Activated naive CD4-positive, alpha-beta T cell treated with anti-CD3 and anti-CD28 coated beads, Interleukin-2, amount 10 ng/mL, durations not matched to agents 7 days and 5 days (primary cell): ENCODE measurements at regions not wholly inside any gene's neighbourhood (a gene's known extent, or its start where the extent isn't known, plus 50 kb on each side); places are given as distances from the start of the nearest gene placed in this dataset.
"Not testable (repeated sequence)": the region's sequence is repeated elsewhere in the genome, so short reads cannot be mapped to it uniquely, and the experiment has no call there.

Experiments used
- CTCF ChIA-PET: fragments of 350-600 bp; sonication (Branson Sonifier 250); formaldehyde crosslinking; loops from one replicate; lab custom pipeline; 2021; ENCODE audit warnings: antibody characterized with exemption; lab: Charles Lee
- DNase-seq: peaks from one replicate; pipeline ENCODE4 v3.0.0-alpha.2; 2020
- H3K27ac Mint-ChIP-seq: one replicate; pipeline ENCODE4 v1.8.0; 2021; ENCODE audit warnings: mild to moderate bottlenecking, moderate library complexity, mixed read lengths
- H3K27me3 Mint-ChIP-seq: one replicate; pipeline ENCODE4 v1.8.0; 2021; ENCODE audit warnings: mild to moderate bottlenecking, mixed read lengths
- H3K36me3 Mint-ChIP-seq: one replicate; pipeline ENCODE4 v1.8.0; 2021; ENCODE audit warnings: mixed read lengths
- H3K4me1 Mint-ChIP-seq: one replicate; pipeline ENCODE4 v1.8.0; 2021; ENCODE audit warnings: mixed read lengths
- H3K4me3 Mint-ChIP-seq: one replicate; pipeline ENCODE4 v1.8.0; 2021; ENCODE audit warnings: mild to moderate bottlenecking, moderate library complexity, mixed read lengths
- H3K9me3 Mint-ChIP-seq: one replicate; pipeline ENCODE4 v1.8.0; 2021; ENCODE audit warnings: mixed read lengths

GRCh38 chr2:14039134-14039533, 593.4 kb upstream of the LRATD1 start:
- Mint-ChIP-seq H3K4me1 (no peaks in the 10 kb centered on the region), H3K4me3 (no peak overlapping the region), H3K36me3 (no peaks in the 10 kb centered on the region), H3K27me3 (no peaks in the 10 kb centered on the region), H3K27ac (no peak overlapping the region), H3K9me3 (peaks cover 10% of the 10 kb centered on the region)
- no peak for DNase-seq
- CTCF ChIA-PET = no interaction called here

- no peaks in the 10 kb centered on the region for H3K27me3 Mint-ChIP-seq
- no peak overlapping the region for H3K27ac Mint-ChIP-seq
- DNase-seq = no peak
- H3K36me3 Mint-ChIP-seq = no peaks in the 10 kb centered on the region
- H3K4me3 Mint-ChIP-seq = no peak overlapping the region
- CTCF ChIA-PET = no interaction called here
- H3K9me3 Mint-ChIP-seq = peaks cover 6% of the 10 kb centered on the region
- no peaks in the 10 kb centered on the region for H3K4me1 Mint-ChIP-seq
Observed at GRCh38 chr2:14047491-14047890, 585.0 kb upstream of the LRATD1 start.

- Mint-ChIP-seq H3K27ac (no peak overlapping the region), H3K36me3 (no peaks in the 10 kb centered on the region), H3K27me3 (no peaks in the 10 kb centered on the region), H3K4me1 (no peaks in the 10 kb centered on the region), H3K4me3 (no peak overlapping the region), H3K9me3 (peaks cover 6% of the 10 kb centered on the region)
- CTCF ChIA-PET = no interaction called here
- no peak for DNase-seq
Observed at GRCh38 chr2:14051401-14051800, 581.1 kb upstream of the LRATD1 start.

DNA sequence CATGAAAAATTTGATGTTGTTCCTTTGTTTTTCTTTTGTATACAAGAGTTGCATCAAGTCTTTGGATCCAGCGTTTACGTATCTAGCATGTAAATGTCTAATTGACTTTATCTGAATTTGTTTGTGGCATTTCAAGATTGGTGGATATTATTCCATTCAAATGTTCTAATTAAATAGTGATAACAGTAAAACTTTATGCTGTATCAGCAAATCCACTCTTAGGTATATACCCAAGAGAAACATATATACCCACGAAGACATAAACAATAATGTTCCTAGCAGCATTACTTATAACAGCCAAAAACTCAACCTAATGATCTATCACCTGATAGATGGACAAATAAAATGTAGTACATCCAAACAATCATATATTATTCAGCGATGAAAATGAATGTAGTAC, 579.4 kb upstream of the LRATD1 start:
- no peak overlapping the region for H3K4me3 Mint-ChIP-seq
- no peaks in the 10 kb centered on the region for H3K4me1 Mint-ChIP-seq
- H3K36me3 Mint-ChIP-seq = no peaks in the 10 kb centered on the region
- CTCF ChIA-PET = no interaction called here
- H3K27ac Mint-ChIP-seq = no peak overlapping the region
- peaks cover 4% of the 10 kb centered on the region for H3K9me3 Mint-ChIP-seq
- no peak for DNase-seq
- H3K27me3 Mint-ChIP-seq = no peaks in the 10 kb centered on the region

GRCh38 chr2:14064346-14064745, 568.2 kb upstream of the LRATD1 start:
- Mint-ChIP-seq H3K27me3 (no peaks in the 10 kb centered on the region), H3K36me3 (no peaks in the 10 kb centered on the region), H3K27ac (no peak overlapping the region), H3K9me3 (peaks cover 2% of the 10 kb centered on the region), H3K4me1 (no peaks in the 10 kb centered on the region), H3K4me3 (no peak overlapping the region)
- DNase-seq = no peak
- CTCF ChIA-PET = no interaction called here

- DNase-seq = no peak
- CTCF ChIA-PET = no interaction called here
- Mint-ChIP-seq H3K27me3 (no peaks in the 10 kb centered on the region), H3K36me3 (no peaks in the 10 kb centered on the region), H3K27ac (no peak overlapping the region), H3K9me3 (peaks cover 4% of the 10 kb centered on the region), H3K4me3 (no peak overlapping the region), H3K4me1 (no peaks in the 10 kb centered on the region)
Observed at GRCh38 chr2:14072338-14072737, 560.2 kb upstream of the LRATD1 start.

GRCh38 chr2:14074691-14075090, 557.8 kb upstream of the LRATD1 start:
- H3K36me3 Mint-ChIP-seq = no peaks in the 10 kb centered on the region
- CTCF ChIA-PET = no interaction called here
- no peaks in the 10 kb centered on the region for H3K4me1 Mint-ChIP-seq
- DNase-seq = no peak
- peaks cover 4% of the 10 kb centered on the region for H3K9me3 Mint-ChIP-seq
- H3K4me3 Mint-ChIP-seq = no peak overlapping the region
- H3K27ac Mint-ChIP-seq = no peak overlapping the region
- no peaks in the 10 kb centered on the region for H3K27me3 Mint-ChIP-seq

GRCh38 chr2:14079576-14079975, 552.9 kb upstream of the LRATD1 start:
- CTCF ChIA-PET = no interaction called here
- no peaks in the 10 kb centered on the region for H3K36me3 Mint-ChIP-seq
- H3K4me1 Mint-ChIP-seq = no peaks in the 10 kb centered on the region
- peaks cover 11% of the 10 kb centered on the region for H3K9me3 Mint-ChIP-seq
- DNase-seq = no peak
- no peak overlapping the region for H3K27ac Mint-ChIP-seq
- H3K4me3 Mint-ChIP-seq = no peak overlapping the region
- H3K27me3 Mint-ChIP-seq = no peaks in the 10 kb centered on the region

DNA sequence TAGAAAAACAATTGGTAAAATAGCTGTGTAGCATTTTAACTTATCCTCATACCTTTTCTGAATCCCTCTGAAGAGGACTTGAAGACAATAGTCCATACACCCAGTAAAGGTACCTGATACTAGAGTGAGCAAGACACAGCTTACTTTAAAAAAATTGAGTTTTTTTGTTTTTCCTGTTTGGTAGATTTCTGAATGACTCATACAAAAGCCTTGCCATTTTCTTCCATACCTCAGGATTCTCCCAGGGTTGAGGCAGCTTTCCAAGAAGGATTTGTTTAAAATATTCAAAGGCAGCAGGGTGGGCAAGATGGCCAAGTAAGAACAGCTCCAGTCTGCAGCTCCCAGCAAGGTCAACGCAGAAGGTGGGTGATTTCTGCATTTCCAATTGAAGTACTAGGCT, 551.0 kb upstream of the LRATD1 start:
- Mint-ChIP-seq H3K4me1 (no peaks in the 10 kb centered on the region), H3K27me3 (no peaks in the 10 kb centered on the region), H3K27ac (no peak overlapping the region), H3K9me3 (peaks cover 23% of the 10 kb centered on the region), H3K4me3 (no peak overlapping the region), H3K36me3 (no peaks in the 10 kb centered on the region)
- no peak for DNase-seq
- CTCF ChIA-PET = no interaction called here

- Mint-ChIP-seq H3K9me3 (peaks cover 25% of the 10 kb centered on the region), H3K27ac (no peak overlapping the region), H3K4me1 (no peaks in the 10 kb centered on the region), H3K4me3 (no peak overlapping the region), H3K36me3 (no peaks in the 10 kb centered on the region), H3K27me3 (no peaks in the 10 kb centered on the region)
- DNase-seq = no peak
- CTCF ChIA-PET = no interaction called here
Observed at GRCh38 chr2:14082640-14083039, 549.9 kb upstream of the LRATD1 start.

GRCh38 chr2:14094592-14094991, 537.9 kb upstream of the LRATD1 start:
- H3K27ac Mint-ChIP-seq = no peak overlapping the region

DNA sequence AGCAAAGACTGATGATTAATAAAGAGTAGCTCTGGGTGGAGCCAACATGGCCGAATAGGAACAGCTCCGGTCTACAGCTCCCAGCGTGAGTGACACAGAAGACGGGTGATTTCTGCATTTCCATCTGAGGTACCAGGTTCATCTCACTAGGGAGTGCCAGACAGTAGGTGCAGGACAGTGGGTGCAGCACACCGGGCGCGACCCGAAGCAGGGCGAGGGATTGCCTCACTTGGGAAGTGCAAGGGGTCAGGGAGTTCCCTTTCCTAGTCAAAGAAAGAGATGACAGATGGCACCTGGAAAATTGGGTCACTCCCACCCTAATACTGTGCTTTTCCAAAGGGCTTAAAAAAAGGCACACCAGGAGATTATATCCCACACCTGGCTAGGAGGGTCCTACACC, 533.4 kb upstream of the LRATD1 start:
- H3K4me1 Mint-ChIP-seq, DNase-seq, H3K9me3 Mint-ChIP-seq, H3K27me3 Mint-ChIP-seq, H3K36me3 Mint-ChIP-seq, H3K4me3 Mint-ChIP-seq, CTCF ChIA-PET, H3K27ac Mint-ChIP-seq: not testable (repeated sequence)

More at GRCh38 chr2:14094592-14094991, 537.9 kb upstream of the LRATD1 start:
- Mint-ChIP-seq H3K36me3 (no peaks in the 10 kb centered on the region), H3K4me1 (no peaks in the 10 kb centered on the region), H3K27me3 (no peaks in the 10 kb centered on the region), H3K9me3 (peaks cover 6% of the 10 kb centered on the region), H3K4me3 (no peak overlapping the region)
- DNase-seq = no peak
- CTCF ChIA-PET = no interaction called here

DNA sequence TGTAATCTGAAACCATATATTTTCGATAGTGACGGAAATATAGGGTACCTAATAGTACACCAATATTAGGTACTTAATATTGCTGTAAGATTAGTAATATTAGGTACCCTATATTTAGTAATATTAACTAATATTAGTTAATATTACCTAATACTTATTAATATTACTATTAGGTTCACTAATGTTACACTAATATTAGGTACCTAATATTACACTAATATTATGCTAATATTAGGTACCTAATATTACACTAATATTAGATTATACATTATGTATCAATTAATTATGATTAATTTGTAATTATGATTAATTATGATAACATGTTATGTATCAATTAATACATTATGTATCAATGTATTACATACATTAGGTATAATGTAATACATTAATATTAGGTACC, 518.2 kb upstream of the LRATD1 start:
- CTCF ChIA-PET = no interaction called here
- Mint-ChIP-seq H3K36me3 (no peaks in the 10 kb centered on the region), H3K4me1 (no peaks in the 10 kb centered on the region), H3K4me3 (no peak overlapping the region), H3K27me3 (no peaks in the 10 kb centered on the region), H3K9me3 (peaks cover 9% of the 10 kb centered on the region), H3K27ac (no peak overlapping the region)
- no peak for DNase-seq

- no peaks in the 10 kb centered on the region for H3K4me1 Mint-ChIP-seq
- H3K4me3 Mint-ChIP-seq = no peak overlapping the region
- H3K9me3 Mint-ChIP-seq = peaks cover 5% of the 10 kb centered on the region
- no peaks in the 10 kb centered on the region for H3K36me3 Mint-ChIP-seq
- DNase-seq = no peak
- peak overlapping the region; percentile 35 for H3K27ac Mint-ChIP-seq
- no peaks in the 10 kb centered on the region for H3K27me3 Mint-ChIP-seq
- CTCF ChIA-PET = no interaction called here
Observed at GRCh38 chr2:14120376-14120775, 512.1 kb upstream of the LRATD1 start.

GRCh38 chr2:14123436-14124103, 508.9 kb upstream of the LRATD1 start:
- CTCF ChIA-PET = no interaction called here
- no peak overlapping the region for H3K27ac Mint-ChIP-seq
- no peaks in the 10 kb centered on the region for H3K4me1 Mint-ChIP-seq
- no peaks in the 10 kb centered on the region for H3K27me3 Mint-ChIP-seq
- no peaks in the 10 kb centered on the region for H3K36me3 Mint-ChIP-seq
- H3K4me3 Mint-ChIP-seq = no peak overlapping the region
- no peak for DNase-seq
- H3K9me3 Mint-ChIP-seq = peaks cover 7% of the 10 kb centered on the region
